Renal cortical epithelial cell (primary cell): ENCODE measurements at regions not wholly inside any gene's neighbourhood (a gene's known extent, or its start where the extent isn't known, plus 50 kb on each side); places are given as distances from the start of the nearest gene placed in this dataset.
"Not testable (repeated sequence)": the region's sequence is repeated elsewhere in the genome, so short reads cannot be mapped to it uniquely, and the experiment has no call there.

ENCODE experiments used
- DNase-seq: peaks from one replicate; pipeline ENCODE4 v3.0.0-alpha.2; 2011; ENCODE audit warnings: low read depth

GRCh38 chr2:176424746-176425145, 155.5 kb downstream of the MTX2 start:
- no peak for DNase-seq

GRCh38 chr2:176427549-176427948, 158.3 kb downstream of the MTX2 start:
- no peak for DNase-seq

GRCh38 chr2:176428944-176429469, 159.8 kb downstream of the MTX2 start:
- DNase-seq = not testable (repeated sequence)

- no peak for DNase-seq
Measured at GRCh38 chr2:176432434-176432833, 163.2 kb downstream of the MTX2 start.

- no peak for DNase-seq
Measured at GRCh38 chr2:176435729-176436128, 166.5 kb downstream of the MTX2 start.

GRCh38 chr2:176443946-176444345, 174.7 kb downstream of the MTX2 start:
- no peak for DNase-seq

- peak; percentile 89 for DNase-seq
Measured at GRCh38 chr2:176445956-176446355, 176.7 kb downstream of the MTX2 start.

- no peak for DNase-seq
Measured at GRCh38 chr2:176446718-176447414, 177.6 kb downstream of the MTX2 start.

GRCh38 chr2:176447616-176448015, 178.4 kb downstream of the MTX2 start:
- no peak for DNase-seq

- DNase-seq = no peak
Measured at GRCh38 chr2:176449852-176450251, 180.6 kb downstream of the MTX2 start.

- DNase-seq = no peak
Measured at GRCh38 chr2:176453784-176454183, 184.5 kb downstream of the MTX2 start.

- peak; percentile 64 for DNase-seq
Measured at GRCh38 chr2:176454893-176455815, 185.9 kb downstream of the MTX2 start.

- DNase-seq = peak; percentile 52
Measured at GRCh38 chr2:176455816-176456291, 186.6 kb downstream of the MTX2 start.

GRCh38 chr2:176457481-176457880, 188.2 kb downstream of the MTX2 start:
- peak; percentile 50 for DNase-seq

GRCh38 chr2:176461098-176461808, 192.0 kb downstream of the MTX2 start:
- DNase-seq = peak; percentile 73

- peak; percentile 97 for DNase-seq
Measured at GRCh38 chr2:176461809-176462670, 192.8 kb downstream of the MTX2 start.

- no peak for DNase-seq
Measured at GRCh38 chr2:176463546-176463945, 194.3 kb downstream of the MTX2 start.

GRCh38 chr2:176464886-176465564, 195.8 kb downstream of the MTX2 start:
- no peak for DNase-seq

GRCh38 chr2:176466918-176467452, 197.7 kb downstream of the MTX2 start:
- DNase-seq = peak; percentile 97

GRCh38 chr2:176467595-176467994, 198.4 kb downstream of the MTX2 start:
- no peak for DNase-seq
